ENCODE measurements at regions not wholly inside any gene's neighbourhood (a gene's known extent, or its start where the extent isn't known, plus 50 kb on each side); places are given as distances from the start of the nearest gene placed in this dataset.

- Histone ChIP-seq H3K9me3 (ENCODE audit: control insufficient read depth, low read length) (no peaks in the 10 kb centered on the region), H3K36me3 (ENCODE audit: control insufficient read depth, insufficient read depth, low read length) (no peaks in the 10 kb centered on the region), H3K9ac (ENCODE audit: low read length) (no peak overlapping the region), H3K27me3 (ENCODE audit: control insufficient read depth, insufficient read depth, low read length) (no peaks in the 10 kb centered on the region), H3K4me1 (ENCODE audit: control insufficient read depth, insufficient read depth, low read length) (no peaks in the 10 kb centered on the region), H3K4me3 (ENCODE audit: low read length) (no peak overlapping the region)
Measured at GRCh38 chr5:62059960-62060359, 246.0 kb upstream of the KIF2A start.

- Histone ChIP-seq H3K27me3 (ENCODE audit: control insufficient read depth, insufficient read depth, low read length) (no peaks in the 10 kb centered on the region), H3K4me1 (ENCODE audit: control insufficient read depth, insufficient read depth, low read length) (no peaks in the 10 kb centered on the region), H3K36me3 (ENCODE audit: control insufficient read depth, insufficient read depth, low read length) (no peaks in the 10 kb centered on the region), H3K9me3 (ENCODE audit: control insufficient read depth, low read length) (no peaks in the 10 kb centered on the region), H3K4me3 (ENCODE audit: low read length) (no peak overlapping the region), H3K9ac (ENCODE audit: low read length) (no peak overlapping the region)
Measured at GRCh38 chr5:62065050-62065449, 241.0 kb upstream of the KIF2A start.

- H3K4me3 ChIP-seq (ENCODE audit: low read length): no peak overlapping the region
- H3K4me1 ChIP-seq (ENCODE audit: control insufficient read depth, insufficient read depth, low read length): no peaks in the 10 kb centered on the region
- no peaks in the 10 kb centered on the region for H3K36me3 ChIP-seq (ENCODE audit: control insufficient read depth, insufficient read depth, low read length)
- H3K9me3 ChIP-seq (ENCODE audit: control insufficient read depth, low read length): no peaks in the 10 kb centered on the region
- no peak overlapping the region for H3K9ac ChIP-seq (ENCODE audit: low read length)
- H3K27me3 ChIP-seq (ENCODE audit: control insufficient read depth, insufficient read depth, low read length): no peaks in the 10 kb centered on the region
Measured at GRCh38 chr5:62066761-62067277, 239.2 kb upstream of the KIF2A start.

GRCh38 chr5:62068554-62068953, 237.5 kb upstream of the KIF2A start:
- H3K4me1 ChIP-seq (ENCODE audit: control insufficient read depth, insufficient read depth, low read length): no peaks in the 10 kb centered on the region
- H3K9ac ChIP-seq (ENCODE audit: low read length): no peak overlapping the region
- H3K36me3 ChIP-seq (ENCODE audit: control insufficient read depth, insufficient read depth, low read length): no peaks in the 10 kb centered on the region
- H3K9me3 ChIP-seq (ENCODE audit: control insufficient read depth, low read length): no peaks in the 10 kb centered on the region
- no peaks in the 10 kb centered on the region for H3K27me3 ChIP-seq (ENCODE audit: control insufficient read depth, insufficient read depth, low read length)
- no peak overlapping the region for H3K4me3 ChIP-seq (ENCODE audit: low read length)

- Histone ChIP-seq H3K9ac (ENCODE audit: low read length) (no peak overlapping the region), H3K27me3 (ENCODE audit: control insufficient read depth, insufficient read depth, low read length) (no peaks in the 10 kb centered on the region), H3K4me3 (ENCODE audit: low read length) (no peak overlapping the region), H3K9me3 (ENCODE audit: control insufficient read depth, low read length) (no peaks in the 10 kb centered on the region), H3K36me3 (ENCODE audit: control insufficient read depth, insufficient read depth, low read length) (no peaks in the 10 kb centered on the region), H3K4me1 (ENCODE audit: control insufficient read depth, insufficient read depth, low read length) (no peaks in the 10 kb centered on the region)
Measured at GRCh38 chr5:62077387-62077786, 228.6 kb upstream of the KIF2A start.

GRCh38 chr5:62077823-62078550, 228.0 kb upstream of the KIF2A start:
- Histone ChIP-seq H3K27me3 (ENCODE audit: control insufficient read depth, insufficient read depth, low read length) (no peaks in the 10 kb centered on the region), H3K4me3 (ENCODE audit: low read length) (no peak overlapping the region), H3K9ac (ENCODE audit: low read length) (no peak overlapping the region), H3K4me1 (ENCODE audit: control insufficient read depth, insufficient read depth, low read length) (no peaks in the 10 kb centered on the region), H3K36me3 (ENCODE audit: control insufficient read depth, insufficient read depth, low read length) (no peaks in the 10 kb centered on the region), H3K9me3 (ENCODE audit: control insufficient read depth, low read length) (no peaks in the 10 kb centered on the region)

GRCh38 chr5:62082370-62082801, 223.6 kb upstream of the KIF2A start:
- Histone ChIP-seq H3K9ac (ENCODE audit: low read length) (no peak overlapping the region), H3K4me3 (ENCODE audit: low read length) (no peak overlapping the region), H3K36me3 (ENCODE audit: control insufficient read depth, insufficient read depth, low read length) (no peaks in the 10 kb centered on the region), H3K4me1 (ENCODE audit: control insufficient read depth, insufficient read depth, low read length) (no peaks in the 10 kb centered on the region), H3K27me3 (ENCODE audit: control insufficient read depth, insufficient read depth, low read length) (no peaks in the 10 kb centered on the region), H3K9me3 (ENCODE audit: control insufficient read depth, low read length) (no peaks in the 10 kb centered on the region)

- Histone ChIP-seq H3K9ac (ENCODE audit: low read length) (no peak overlapping the region), H3K9me3 (ENCODE audit: control insufficient read depth, low read length) (no peaks in the 10 kb centered on the region), H3K4me1 (ENCODE audit: control insufficient read depth, insufficient read depth, low read length) (no peaks in the 10 kb centered on the region), H3K36me3 (ENCODE audit: control insufficient read depth, insufficient read depth, low read length) (no peaks in the 10 kb centered on the region), H3K27me3 (ENCODE audit: control insufficient read depth, insufficient read depth, low read length) (no peaks in the 10 kb centered on the region), H3K4me3 (ENCODE audit: low read length) (no peak overlapping the region)
Measured at GRCh38 chr5:62083247-62083646, 222.8 kb upstream of the KIF2A start.

GRCh38 chr5:62083661-62084060, 222.3 kb upstream of the KIF2A start:
- no peak overlapping the region for H3K4me3 ChIP-seq (ENCODE audit: low read length)
- H3K4me1 ChIP-seq (ENCODE audit: control insufficient read depth, insufficient read depth, low read length): no peaks in the 10 kb centered on the region
- H3K36me3 ChIP-seq (ENCODE audit: control insufficient read depth, insufficient read depth, low read length): no peaks in the 10 kb centered on the region
- no peaks in the 10 kb centered on the region for H3K27me3 ChIP-seq (ENCODE audit: control insufficient read depth, insufficient read depth, low read length)
- H3K9ac ChIP-seq (ENCODE audit: low read length): no peak overlapping the region
- no peaks in the 10 kb centered on the region for H3K9me3 ChIP-seq (ENCODE audit: control insufficient read depth, low read length)

- H3K9ac ChIP-seq (ENCODE audit: low read length): no peak overlapping the region
- H3K27me3 ChIP-seq (ENCODE audit: control insufficient read depth, insufficient read depth, low read length): no peaks in the 10 kb centered on the region
- no peaks in the 10 kb centered on the region for H3K4me1 ChIP-seq (ENCODE audit: control insufficient read depth, insufficient read depth, low read length)
- H3K9me3 ChIP-seq (ENCODE audit: control insufficient read depth, low read length): no peaks in the 10 kb centered on the region
- no peaks in the 10 kb centered on the region for H3K36me3 ChIP-seq (ENCODE audit: control insufficient read depth, insufficient read depth, low read length)
- H3K4me3 ChIP-seq (ENCODE audit: low read length): no peak overlapping the region
Measured at GRCh38 chr5:62084391-62084790, 221.6 kb upstream of the KIF2A start.

- Histone ChIP-seq H3K4me1 (ENCODE audit: control insufficient read depth, insufficient read depth, low read length) (no peaks in the 10 kb centered on the region), H3K9ac (ENCODE audit: low read length) (no peak overlapping the region), H3K36me3 (ENCODE audit: control insufficient read depth, insufficient read depth, low read length) (no peaks in the 10 kb centered on the region), H3K4me3 (ENCODE audit: low read length) (no peak overlapping the region), H3K9me3 (ENCODE audit: control insufficient read depth, low read length) (no peaks in the 10 kb centered on the region), H3K27me3 (ENCODE audit: control insufficient read depth, insufficient read depth, low read length) (no peaks in the 10 kb centered on the region)
Measured at GRCh38 chr5:62090953-62091352, 215.1 kb upstream of the KIF2A start.

- H3K9me3 ChIP-seq (ENCODE audit: control insufficient read depth, low read length): no peaks in the 10 kb centered on the region
- no peak overlapping the region for H3K9ac ChIP-seq (ENCODE audit: low read length)
- H3K36me3 ChIP-seq (ENCODE audit: control insufficient read depth, insufficient read depth, low read length): no peaks in the 10 kb centered on the region
- H3K4me3 ChIP-seq (ENCODE audit: low read length): no peak overlapping the region
- no peaks in the 10 kb centered on the region for H3K4me1 ChIP-seq (ENCODE audit: control insufficient read depth, insufficient read depth, low read length)
- no peaks in the 10 kb centered on the region for H3K27me3 ChIP-seq (ENCODE audit: control insufficient read depth, insufficient read depth, low read length)
Measured at GRCh38 chr5:62093411-62093810, 212.6 kb upstream of the KIF2A start.

GRCh38 chr5:62093976-62094375, 212.0 kb upstream of the KIF2A start:
- H3K9ac ChIP-seq (ENCODE audit: low read length): no peak overlapping the region
- no peaks in the 10 kb centered on the region for H3K9me3 ChIP-seq (ENCODE audit: control insufficient read depth, low read length)
- no peak overlapping the region for H3K4me3 ChIP-seq (ENCODE audit: low read length)
- H3K4me1 ChIP-seq (ENCODE audit: control insufficient read depth, insufficient read depth, low read length): no peaks in the 10 kb centered on the region
- H3K36me3 ChIP-seq (ENCODE audit: control insufficient read depth, insufficient read depth, low read length): no peaks in the 10 kb centered on the region
- no peaks in the 10 kb centered on the region for H3K27me3 ChIP-seq (ENCODE audit: control insufficient read depth, insufficient read depth, low read length)
